Colonic mucosa (tissue), 4 donors: ENCODE measurements at regions not wholly inside any gene's neighbourhood (a gene's known extent, or its start where the extent isn't known, plus 50 kb on each side); places are given as distances from the start of the nearest gene placed in this dataset.

ENCODE experiments used
- DNase-seq: peaks from one replicate; pipeline ENCODE4 v3.0.0-alpha.2; 2020
- H3K27ac ChIP-seq: fragments of 200-600 bp; one replicate; pipeline ENCODE4 v1.8.0; 2021
- H3K27me3 ChIP-seq: fragments of 200-600 bp; one replicate; pipeline ENCODE4 v1.8.0; 2021
- H3K36me3 ChIP-seq: fragments of 200-600 bp; one replicate; pipeline ENCODE4 v1.8.0; 2021
- H3K4me1 ChIP-seq: fragments of 200-600 bp; one replicate; pipeline ENCODE4 v1.8.0; 2021; ENCODE audit warnings: mild to moderate bottlenecking
- H3K4me3 ChIP-seq: fragments of 200-600 bp; one replicate; pipeline ENCODE4 v1.8.0; 2021
- H3K9ac ChIP-seq, 2 donors: one replicate each; pipeline ENCODE4 v1.7.0; 2013; ENCODE audit warnings: control low read depth in 2 of 2, low read depth in 2 of 2, low read length in 2 of 2
- H3K9me3 ChIP-seq: fragments of 200-600 bp; one replicate; pipeline ENCODE4 v1.8.0; 2021
- CTCF ChIP-seq: fragments of 200-600 bp; IDR thresholded peaks from one replicate; pipeline ENCODE4 v1.8.0; 2022; ENCODE audit warnings: antibody characterized with exemption, mild to moderate bottlenecking
- intact Hi-C: fragments of 100-400 bp; cut with DNase I; formaldehyde crosslinking; loops from one replicate; pipeline ENCODE4 v1.14.1; 2022
- donor health status: healthy.
- donor health status: DM: no; HTN: no; CAD: no.
- donor health status: DM: no; HTN: no; CAD: no.

GRCh38 chr10:85193796-85194195, 865.4 kb downstream of the CCSER2 start:
- H3K9ac ChIP-seq: no peak overlapping the region
- no peaks in the 10 kb centered on the region for H3K4me1 ChIP-seq
- intact Hi-C loops: no loop called here
- no peak for DNase-seq
- H3K36me3 ChIP-seq: no peaks in the 10 kb centered on the region
- no peak overlapping the region for H3K4me3 ChIP-seq
- H3K27me3 ChIP-seq: no peaks in the 10 kb centered on the region
- TF ChIP-seq CTCF: no peak
- H3K27ac ChIP-seq: no peak overlapping the region
- H3K9me3 ChIP-seq: no peaks in the 10 kb centered on the region

DNA sequence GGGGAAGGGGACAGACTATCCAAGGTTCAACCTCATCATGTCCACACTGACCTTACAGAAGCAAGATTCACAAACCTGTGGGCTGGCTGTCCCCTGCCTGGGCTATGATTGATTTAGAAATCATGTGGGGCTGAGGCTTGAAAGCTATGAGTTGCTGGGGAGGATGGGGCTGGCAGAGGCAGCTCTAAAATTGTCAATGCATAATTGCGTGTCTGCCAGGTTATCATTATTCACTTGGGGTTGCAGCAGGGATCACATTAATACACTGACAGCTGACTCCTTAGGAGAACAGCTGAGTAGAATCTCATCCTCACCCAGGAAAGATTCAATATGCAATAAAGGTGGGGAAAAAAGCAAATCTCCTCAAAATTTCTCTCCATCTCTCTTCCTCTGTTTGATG, 866.3 kb downstream of the CCSER2 start:
- no peaks in the 10 kb centered on the region for H3K27me3 ChIP-seq
- H3K9me3 ChIP-seq: no peaks in the 10 kb centered on the region
- no peak overlapping the region for H3K27ac ChIP-seq
- no peak for TF ChIP-seq CTCF
- no peak for DNase-seq
- H3K9ac ChIP-seq: no peak overlapping the region
- H3K4me3 ChIP-seq: no peak overlapping the region
- H3K4me1 ChIP-seq: no peaks in the 10 kb centered on the region
- intact Hi-C loops: no loop called here
- no peaks in the 10 kb centered on the region for H3K36me3 ChIP-seq

- TF ChIP-seq CTCF: no peak
- no peak overlapping the region for H3K27ac ChIP-seq
- no peaks in the 10 kb centered on the region for H3K27me3 ChIP-seq
- DNase-seq: no peak
- no peaks in the 10 kb centered on the region for H3K36me3 ChIP-seq
- no peaks in the 10 kb centered on the region for H3K4me1 ChIP-seq
- no peak overlapping the region for H3K4me3 ChIP-seq
- H3K9me3 ChIP-seq: no peaks in the 10 kb centered on the region
- H3K9ac ChIP-seq: no peak overlapping the region
- intact Hi-C loops: no loop called here
Observed at GRCh38 chr10:85195596-85195995, 867.2 kb downstream of the CCSER2 start.

DNA sequence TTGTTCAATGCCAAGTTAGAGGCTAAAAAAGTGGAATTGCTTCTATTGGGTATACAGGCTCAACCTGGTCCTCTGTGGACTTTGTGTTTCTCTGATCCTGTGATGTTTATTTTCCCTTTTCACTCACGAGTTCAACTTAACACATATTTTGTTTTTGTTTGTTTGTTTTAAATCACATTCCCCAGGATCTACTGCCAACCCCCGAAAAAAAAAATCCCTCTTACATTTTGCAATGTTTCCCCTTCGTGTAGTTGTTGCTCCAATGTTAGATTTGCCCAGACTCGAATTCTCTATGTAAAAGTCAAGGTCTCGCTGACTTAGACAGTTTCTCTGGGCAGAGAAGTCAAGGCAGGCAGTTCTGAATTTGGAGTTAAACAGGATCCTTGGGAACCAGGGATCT, 876.4 kb downstream of the CCSER2 start:
- Histone ChIP-seq H3K4me1 (no peaks in the 10 kb centered on the region), H3K4me3 (no peak overlapping the region), H3K36me3 (no peaks in the 10 kb centered on the region), H3K9ac (no peak overlapping the region), H3K9me3 (no peaks in the 10 kb centered on the region), H3K27me3 (no peaks in the 10 kb centered on the region), H3K27ac (no peak overlapping the region)
- no peak for TF ChIP-seq CTCF
- intact Hi-C loops: no loop called here
- no peak for DNase-seq

DNA sequence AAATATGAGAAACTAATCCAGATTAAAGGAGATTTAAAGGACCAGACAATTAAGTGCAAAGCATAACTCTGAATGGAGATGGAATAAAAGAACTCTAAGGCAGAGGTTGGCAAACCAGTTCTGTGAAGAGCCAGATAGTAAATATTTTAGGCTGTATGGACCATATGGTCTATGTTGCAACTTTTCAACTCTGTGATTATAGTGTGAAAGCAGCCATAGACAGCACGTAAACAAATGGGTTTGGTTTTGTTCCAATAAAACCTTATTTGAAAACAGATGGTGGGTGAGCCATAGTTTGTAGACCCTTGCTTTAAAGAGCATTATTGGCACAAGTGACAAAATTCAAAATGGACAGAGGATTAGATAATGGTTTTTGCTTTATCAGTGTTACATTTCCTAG, 884.1 kb downstream of the CCSER2 start:
- no peak overlapping the region for H3K27ac ChIP-seq
- DNase-seq: no peak
- H3K36me3 ChIP-seq: no peaks in the 10 kb centered on the region
- no peaks in the 10 kb centered on the region for H3K27me3 ChIP-seq
- H3K4me3 ChIP-seq: no peak overlapping the region
- TF ChIP-seq CTCF: no peak
- H3K4me1 ChIP-seq: no peaks in the 10 kb centered on the region
- H3K9ac ChIP-seq: no peak overlapping the region
- no peaks in the 10 kb centered on the region for H3K9me3 ChIP-seq
- intact Hi-C loops: no loop called here

GRCh38 chr10:85213493-85213892, 885.1 kb downstream of the CCSER2 start:
- H3K9me3 ChIP-seq: no peaks in the 10 kb centered on the region
- no peak overlapping the region for H3K27ac ChIP-seq
- H3K4me1 ChIP-seq: no peaks in the 10 kb centered on the region
- intact Hi-C loops: no loop called here
- H3K36me3 ChIP-seq: no peaks in the 10 kb centered on the region
- H3K4me3 ChIP-seq: no peak overlapping the region
- no peak for DNase-seq
- no peak for TF ChIP-seq CTCF
- no peak overlapping the region for H3K9ac ChIP-seq
- H3K27me3 ChIP-seq: no peaks in the 10 kb centered on the region
